HEK293T (cell line): ENCODE measurements at regions not wholly inside any gene's neighbourhood (a gene's known extent, or its start where the extent isn't known, plus 50 kb on each side); places are given as distances from the start of the nearest gene placed in this dataset.

ENCODE experiments used
- FOXA1 ChIP-seq: fragments of 450-650 bp; IDR thresholded peaks from 2 replicates; pipeline ENCODE4 v1.6.1; 2016; ENCODE audit warnings: mild to moderate bottlenecking
- FOXM1 ChIP-seq: fragments of 450-650 bp; IDR thresholded peaks from 2 replicates; pipeline ENCODE4 v1.6.1; 2017; ENCODE audit warnings: mild to moderate bottlenecking, borderline replicate concordance
- SP1 ChIP-seq: fragments of 450-650 bp; IDR thresholded peaks from 2 replicates; pipeline ENCODE4 v1.6.1; 2017
- SUZ12 ChIP-seq: fragments of 450-650 bp; IDR thresholded peaks from 2 replicates; pipeline ENCODE4 v1.6.1; 2016; ENCODE audit warnings: mild to moderate bottlenecking

GRCh38 chr3:115502128-115502527 is 121.2 kb upstream of the GAP43 start:
- no peak for TF ChIP-seq SUZ12
- no peak for TF ChIP-seq SP1
- no peak for TF ChIP-seq FOXM1
- no peak for TF ChIP-seq FOXA1
